ENCODE measurements at regions not wholly inside any gene's neighbourhood (a gene's known extent, or its start where the extent isn't known, plus 50 kb on each side); places are given as distances from the start of the nearest gene placed in this dataset.
A peak's percentile ranks its signal among the peaks of the same experiment; 100 is the strongest.
"Not testable (repeated sequence)": the region's sequence is repeated elsewhere in the genome, so short reads cannot be mapped to it uniquely, and the experiment has no call there.

- intact Hi-C loops (cut with DNase I) = no loop called here
- DNase-seq (ENCODE audit: low spot score) = peak; percentile 47
Measured at GRCh38 chr10:118805146-118805545, 50.4 kb upstream of the CACUL1 start.

DNA sequence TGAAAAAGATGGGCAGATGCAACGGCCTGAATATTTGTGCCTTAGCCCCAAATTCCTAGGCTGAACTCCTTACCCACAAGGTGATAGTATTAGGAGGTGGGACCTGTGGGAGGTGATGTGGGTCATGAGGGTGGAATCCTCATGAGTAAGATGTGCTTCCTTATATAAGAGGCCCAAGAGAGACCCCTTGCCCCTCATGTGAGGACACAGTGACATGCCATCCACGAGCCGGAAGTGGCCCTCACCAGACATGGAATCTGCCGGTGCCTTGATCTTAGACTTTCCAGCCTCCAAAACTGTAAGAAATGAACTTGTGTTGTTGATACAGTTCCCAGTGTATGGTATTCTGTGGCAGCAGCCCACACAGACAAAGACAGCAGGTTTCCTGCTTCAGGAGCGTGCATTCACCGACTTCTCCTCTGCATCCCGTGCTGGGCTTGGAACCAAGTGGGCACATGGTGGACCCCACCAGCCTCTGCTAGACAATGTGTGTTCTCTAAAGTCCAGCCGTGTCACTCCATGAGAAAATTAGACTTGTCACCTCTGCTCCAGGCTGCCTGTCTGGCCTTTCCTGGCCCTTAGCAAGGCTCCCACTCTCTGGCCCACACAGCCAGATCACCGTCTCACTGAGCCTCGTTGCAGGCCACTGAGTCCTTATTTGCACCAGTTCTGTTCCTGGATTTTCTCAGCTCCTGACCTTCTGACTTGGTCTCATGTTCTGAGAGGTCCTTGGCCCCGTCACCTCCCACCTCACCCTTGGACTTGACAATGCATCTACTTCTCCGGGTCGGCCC, 52.9 kb upstream of the CACUL1 start:
- intact Hi-C loops (cut with DNase I) = no loop called here
- peak; percentile 70 for DNase-seq (ENCODE audit: low spot score)

DNA sequence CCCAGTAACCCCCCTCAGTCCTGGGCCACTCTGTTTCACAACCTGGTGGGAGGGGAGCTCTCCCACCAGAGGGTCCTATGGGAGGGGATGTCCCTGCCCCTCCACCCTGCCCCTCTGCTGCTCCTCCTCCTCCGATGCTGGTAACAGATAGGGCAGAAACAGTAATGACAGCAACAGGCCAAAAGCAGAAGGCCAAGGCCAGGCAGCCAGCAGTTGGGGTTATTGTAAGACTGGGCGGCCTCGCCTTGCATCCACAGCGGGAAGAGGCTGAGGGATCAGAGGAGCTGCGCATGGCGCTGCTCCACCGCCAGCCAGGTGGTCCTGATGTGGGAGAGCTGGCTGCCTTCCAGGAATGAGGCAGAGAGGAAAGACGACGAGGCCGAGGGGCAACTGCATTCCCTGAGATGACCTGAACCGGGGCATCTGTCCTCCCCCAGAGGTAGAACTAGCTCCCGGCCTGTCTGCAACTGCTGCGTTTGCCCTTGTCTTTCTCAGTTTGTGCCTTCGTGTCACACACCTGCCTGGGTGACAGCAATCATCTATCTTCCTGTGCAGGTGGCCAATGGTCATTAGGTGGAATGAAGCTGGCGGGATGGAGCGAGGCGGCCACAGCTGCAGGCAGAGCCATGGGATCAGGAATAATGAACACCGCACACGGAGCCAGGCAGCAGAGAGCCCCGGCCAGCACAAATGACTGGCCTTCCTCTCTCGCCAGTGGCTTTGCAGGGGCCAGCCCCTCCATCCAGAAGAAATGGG, 54.0 kb upstream of the CACUL1 start:
- peak; percentile 62 for DNase-seq (ENCODE audit: low spot score)
- intact Hi-C loops (cut with DNase I) = no loop called here

DNA sequence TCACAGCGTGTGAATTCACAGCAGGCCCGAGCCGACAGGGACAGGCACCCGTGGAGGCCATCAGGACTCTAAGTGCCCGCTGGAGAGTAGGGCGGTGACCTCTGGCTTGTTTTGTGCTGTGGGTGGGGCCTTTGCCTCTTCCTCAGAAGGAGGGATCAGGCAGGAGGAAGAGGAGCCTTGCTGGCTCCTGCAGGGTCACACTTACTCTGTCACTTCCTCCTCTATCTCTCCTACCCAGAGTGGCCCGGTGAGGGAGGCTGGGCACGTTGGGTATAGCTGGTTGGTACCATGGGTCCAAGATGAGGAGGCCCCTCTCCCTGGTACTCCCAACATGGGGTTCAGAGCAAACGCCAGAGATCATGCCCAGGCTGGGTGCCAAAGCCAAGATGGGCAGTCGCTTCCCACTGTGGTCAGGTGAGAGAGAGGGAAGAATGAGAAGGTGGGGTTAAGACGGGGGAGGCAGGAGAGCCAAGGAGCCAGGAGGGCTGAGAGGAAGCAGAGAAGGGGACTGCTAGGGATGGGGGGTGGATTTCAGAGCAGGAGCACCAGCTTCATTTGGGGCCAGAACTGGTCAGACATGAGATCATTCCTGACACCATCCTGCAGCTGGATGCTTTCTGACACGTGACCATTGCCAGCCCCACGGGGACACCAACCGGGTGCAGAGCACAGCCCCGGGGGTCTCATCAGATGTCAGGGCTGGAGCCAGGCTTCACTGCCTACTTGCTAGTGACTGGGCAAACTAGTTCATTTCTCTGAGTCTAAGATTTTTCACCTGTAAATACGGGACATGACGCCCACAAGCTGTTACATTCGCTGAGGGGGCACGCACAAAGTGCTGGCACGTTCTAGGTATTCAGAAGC, 54.8 kb upstream of the CACUL1 start:
- intact Hi-C loops (cut with DNase I) = no loop called here

GRCh38 chr10:118810796-118811505, 56.2 kb upstream of the CACUL1 start:
- peak; percentile 22 for DNase-seq (ENCODE audit: low spot score)
- intact Hi-C loops (cut with DNase I) = no loop called here

More for the DNA sequence above, 54.8 kb upstream of the CACUL1 start:
- DNase-seq (ENCODE audit: low spot score) = peak; percentile 63

DNA sequence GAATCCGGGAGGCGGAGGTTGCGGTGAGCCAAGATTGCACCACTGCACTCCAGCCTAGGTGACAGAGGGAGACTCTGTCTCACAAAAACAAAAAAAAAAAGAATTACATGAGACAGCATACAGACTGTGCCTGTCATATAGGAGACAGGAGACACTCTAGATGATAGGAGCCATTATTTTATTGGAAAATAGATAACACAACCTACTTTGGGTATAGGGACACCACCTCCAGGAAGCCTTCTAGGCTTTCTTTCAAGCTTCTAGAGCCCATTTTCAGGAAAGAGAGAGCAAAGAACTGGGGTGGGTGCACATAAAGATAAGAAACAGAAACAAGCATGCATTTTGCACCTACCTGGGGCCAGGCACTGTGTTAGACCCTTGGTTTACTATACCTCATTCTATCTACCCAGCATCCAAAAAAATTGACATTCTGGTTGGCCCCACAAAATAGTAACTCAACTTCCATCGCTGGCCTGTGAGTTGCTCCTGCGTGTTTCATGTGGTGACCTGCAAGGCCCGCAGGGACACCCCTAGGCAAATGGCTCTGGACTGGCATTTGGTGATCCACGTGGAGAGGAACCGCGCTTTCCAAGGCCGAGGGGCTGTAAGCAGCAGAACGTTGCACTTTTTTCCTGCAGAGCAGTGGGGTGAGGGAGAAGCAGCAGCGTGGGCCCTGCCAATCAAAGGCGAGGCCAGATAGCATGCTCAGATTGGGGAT, 57.1 kb upstream of the CACUL1 start:
- intact Hi-C loops (cut with DNase I) = no loop called here

GRCh38 chr10:118812393-118812740, 57.6 kb upstream of the CACUL1 start:
- peak; percentile 29 for DNase-seq (ENCODE audit: low spot score)
- intact Hi-C loops (cut with DNase I) = no loop called here

More for the DNA sequence above, 57.1 kb upstream of the CACUL1 start:
- DNase-seq (ENCODE audit: low spot score) = peak; percentile 66

GRCh38 chr10:118813001-118813400, 58.2 kb upstream of the CACUL1 start:
- DNase-seq (ENCODE audit: low spot score) = peak; percentile 59
- intact Hi-C loops (cut with DNase I) = not testable (repeated sequence)

GRCh38 chr10:118816471-118817168, 61.9 kb upstream of the CACUL1 start:
- intact Hi-C loops (cut with DNase I) = no loop called here
- peak; percentile 59 for DNase-seq (ENCODE audit: low spot score)

GRCh38 chr10:118817328-118818068, 62.7 kb upstream of the CACUL1 start:
- intact Hi-C loops (cut with DNase I) = no loop called here
- DNase-seq (ENCODE audit: low spot score) = peak; percentile 66

DNA sequence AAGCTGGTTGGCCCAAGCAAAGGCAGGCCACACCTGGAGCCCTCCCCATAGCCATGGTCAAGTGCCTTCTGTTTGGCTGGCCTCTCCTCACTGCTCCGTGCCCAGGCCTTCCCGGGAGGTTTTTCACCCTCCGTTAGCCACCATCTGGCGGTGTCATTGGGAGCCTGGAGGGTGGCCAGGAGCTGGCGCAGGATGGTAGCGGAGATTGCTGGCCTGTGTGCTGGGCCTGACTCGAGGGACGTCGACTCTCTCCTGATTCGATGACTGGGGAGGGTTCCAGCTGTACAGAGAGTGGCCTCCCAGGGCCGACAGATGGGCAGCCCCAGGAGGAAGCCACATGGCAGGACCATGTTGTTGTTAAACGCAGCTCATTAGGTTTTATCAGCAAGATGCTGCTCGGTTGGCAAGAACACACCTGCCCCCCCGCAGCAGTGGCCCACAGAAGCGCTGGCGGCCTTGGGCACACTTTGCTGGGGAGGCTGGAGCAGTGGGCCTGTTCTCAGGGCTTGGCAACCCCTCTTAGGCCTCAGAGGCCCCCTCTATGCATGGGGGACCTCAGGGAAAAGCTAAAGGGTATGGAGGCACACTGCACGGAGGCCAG, 64.0 kb upstream of the CACUL1 start:
- DNase-seq (ENCODE audit: low spot score) = no peak
- intact Hi-C loops (cut with DNase I) = no loop called here

- intact Hi-C loops (cut with DNase I) = no loop called here
- no peak for DNase-seq (ENCODE audit: low spot score)
Measured at GRCh38 chr10:118820326-118821116, 65.8 kb upstream of the CACUL1 start.

- no peak for DNase-seq (ENCODE audit: low spot score)
- intact Hi-C loops (cut with DNase I) = no loop called here
Measured at GRCh38 chr10:118823256-118823907, 68.6 kb upstream of the CACUL1 start.

DNA sequence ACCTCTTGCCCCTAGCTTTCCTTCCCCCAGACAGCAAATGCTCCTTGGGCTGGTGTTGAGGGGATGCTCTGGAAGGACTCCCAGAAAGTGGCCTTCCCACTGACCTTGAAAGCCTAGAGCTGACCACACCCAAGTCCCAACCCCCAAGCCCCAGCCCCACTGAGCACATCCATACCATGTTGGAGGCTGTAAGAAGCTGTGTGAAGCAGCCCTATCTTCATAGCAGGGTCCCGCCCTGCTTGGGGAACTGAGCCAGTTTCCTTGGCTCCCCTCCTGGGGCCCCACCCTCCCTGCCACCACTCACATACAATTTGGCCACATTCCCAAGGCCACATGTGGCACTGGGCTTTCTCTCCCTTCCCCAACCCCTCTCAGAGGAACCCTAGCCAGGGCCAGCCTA, 72.3 kb upstream of the CACUL1 start:
- intact Hi-C loops (cut with DNase I) = no loop called here
- no peak for DNase-seq (ENCODE audit: low spot score)

- intact Hi-C loops (cut with DNase I) = no loop called here
- no peak for DNase-seq (ENCODE audit: low spot score)
Measured at GRCh38 chr10:118827466-118828155, 72.8 kb upstream of the CACUL1 start.

All from cardiac septum (tissue), 1 donor.